ENCODE measurements at regions not wholly inside any gene's neighbourhood (a gene's known extent, or its start where the extent isn't known, plus 50 kb on each side); places are given as distances from the start of the nearest gene placed in this dataset.

DNA sequence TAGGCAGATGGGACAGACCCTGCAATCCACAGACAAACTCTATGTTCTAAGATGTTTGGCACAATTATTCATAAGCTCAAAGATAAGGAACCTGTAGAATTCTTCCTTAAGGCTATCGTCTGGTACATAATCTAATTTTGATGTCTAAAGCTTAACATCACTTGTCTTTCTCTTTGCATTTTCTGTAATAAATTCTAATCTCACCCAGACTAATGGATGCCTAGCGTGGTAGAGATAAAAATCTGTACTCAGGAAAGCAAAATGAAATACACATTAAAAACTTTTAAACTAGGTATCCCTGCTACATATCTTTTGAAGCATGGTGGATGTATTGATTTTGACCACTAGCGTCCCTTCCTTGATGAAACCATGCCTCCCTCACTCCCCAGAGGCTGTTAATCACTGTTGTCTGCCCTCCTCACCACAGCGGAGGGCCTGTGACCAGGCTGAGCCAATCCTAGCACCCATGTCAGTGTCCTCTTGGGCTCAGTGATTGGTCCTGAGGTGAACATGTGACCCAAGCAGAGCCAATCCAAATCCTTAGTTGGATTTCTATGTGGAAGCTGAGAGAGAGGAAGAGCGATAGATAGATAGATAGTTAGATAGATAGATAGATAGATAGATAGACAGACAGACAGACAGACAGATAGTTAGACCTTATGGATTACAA lies 82.2 kb upstream of the GRK3 start:
- Histone ChIP-seq H3K9me3 (ENCODE audit: control insufficient read depth, insufficient read depth, low read length) (no peaks in the 10 kb centered on the region; the same call in 1 of the 2 replicates), H3K4me3 (ENCODE audit: low read depth, low read length) (no peak overlapping the region), H3K27me3 (ENCODE audit: control insufficient read depth, insufficient read depth, low read length) (no peaks in the 10 kb centered on the region), H3K27ac (ENCODE audit: low read depth, low read length) (no peak overlapping the region)
- TF ChIP-seq, protein P1, sequence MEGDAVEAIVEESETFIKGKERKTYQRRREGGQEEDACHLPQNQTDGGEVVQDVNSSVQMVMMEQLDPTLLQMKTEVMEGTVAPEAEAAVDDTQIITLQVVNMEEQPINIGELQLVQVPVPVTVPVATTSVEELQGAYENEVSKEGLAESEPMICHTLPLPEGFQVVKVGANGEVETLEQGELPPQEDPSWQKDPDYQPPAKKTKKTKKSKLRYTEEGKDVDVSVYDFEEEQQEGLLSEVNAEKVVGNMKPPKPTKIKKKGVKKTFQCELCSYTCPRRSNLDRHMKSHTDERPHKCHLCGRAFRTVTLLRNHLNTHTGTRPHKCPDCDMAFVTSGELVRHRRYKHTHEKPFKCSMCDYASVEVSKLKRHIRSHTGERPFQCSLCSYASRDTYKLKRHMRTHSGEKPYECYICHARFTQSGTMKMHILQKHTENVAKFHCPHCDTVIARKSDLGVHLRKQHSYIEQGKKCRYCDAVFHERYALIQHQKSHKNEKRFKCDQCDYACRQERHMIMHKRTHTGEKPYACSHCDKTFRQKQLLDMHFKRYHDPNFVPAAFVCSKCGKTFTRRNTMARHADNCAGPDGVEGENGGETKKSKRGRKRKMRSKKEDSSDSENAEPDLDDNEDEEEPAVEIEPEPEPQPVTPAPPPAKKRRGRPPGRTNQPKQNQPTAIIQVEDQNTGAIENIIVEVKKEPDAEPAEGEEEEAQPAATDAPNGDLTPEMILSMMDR (IDR thresholded peaks at IDR 0.05; ENCODE audit: low read depth, low read length) = no peak
- ChIA-PET CTCF (interaction anchor here (1.4 kb wide), 1 partner anchor 291 kb away, joined by 4 read pairs; no protein-coding TSS in a partner anchor), POLR2A (no interaction called here)
- DNase-seq (ENCODE audit: low read depth, low spot score) = no peak

DNA sequence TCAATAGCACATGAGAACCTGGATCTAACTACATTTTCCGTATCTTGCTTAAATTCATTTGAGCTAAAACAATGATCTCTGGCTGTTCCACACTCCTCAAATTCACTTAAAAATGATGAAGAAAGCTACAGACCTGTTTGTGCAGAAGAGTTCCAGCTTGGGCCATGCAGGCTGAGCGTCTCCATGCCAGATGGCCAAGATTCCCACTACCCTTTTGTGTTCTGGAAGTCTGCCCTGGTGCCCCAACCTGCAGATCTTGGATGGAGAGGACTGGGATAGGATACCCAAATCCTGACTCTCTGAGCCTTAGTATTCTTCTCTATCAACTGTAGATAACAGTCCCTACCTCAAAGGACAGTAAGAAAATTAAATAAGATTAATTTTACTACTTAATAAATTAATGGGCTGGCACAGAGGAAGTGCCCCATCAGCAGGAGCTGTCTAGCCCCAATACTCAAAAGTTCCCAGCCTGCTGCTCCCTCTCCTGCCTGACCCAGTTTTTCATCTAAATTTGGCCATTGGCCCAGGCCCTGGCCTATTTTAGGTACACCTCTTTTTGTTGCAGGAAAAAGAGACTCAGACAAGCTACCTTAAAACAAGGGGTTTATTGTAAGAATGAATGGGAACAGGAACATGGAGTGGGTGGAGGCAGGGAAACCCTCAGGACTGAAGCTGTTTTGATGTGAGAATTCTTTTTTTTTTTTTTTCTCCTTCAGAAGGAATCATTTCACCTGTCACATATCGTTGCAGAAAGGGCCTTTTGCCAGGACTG lies 81.4 kb upstream of the GRK3 start:
- no peak overlapping the region for H3K4me3 ChIP-seq (ENCODE audit: low read depth, low read length)
- TF ChIP-seq, protein P1 (IDR thresholded peaks at IDR 0.05; ENCODE audit: low read depth, low read length) = no peak
- H3K9me3 ChIP-seq (ENCODE audit: control insufficient read depth, insufficient read depth, low read length) = no peaks in the 10 kb centered on the region
- H3K27me3 ChIP-seq (ENCODE audit: control insufficient read depth, insufficient read depth, low read length) = no peaks in the 10 kb centered on the region
- no peak for DNase-seq (ENCODE audit: low read depth, low spot score)
- CTCF ChIA-PET = interaction anchor here (1.4 kb wide), 1 partner anchor 290 kb away, joined by 4 read pairs; no protein-coding TSS in a partner anchor
- H3K27ac ChIP-seq (ENCODE audit: low read depth, low read length) = no peak overlapping the region
- POLR2A ChIA-PET = no interaction called here

DNA sequence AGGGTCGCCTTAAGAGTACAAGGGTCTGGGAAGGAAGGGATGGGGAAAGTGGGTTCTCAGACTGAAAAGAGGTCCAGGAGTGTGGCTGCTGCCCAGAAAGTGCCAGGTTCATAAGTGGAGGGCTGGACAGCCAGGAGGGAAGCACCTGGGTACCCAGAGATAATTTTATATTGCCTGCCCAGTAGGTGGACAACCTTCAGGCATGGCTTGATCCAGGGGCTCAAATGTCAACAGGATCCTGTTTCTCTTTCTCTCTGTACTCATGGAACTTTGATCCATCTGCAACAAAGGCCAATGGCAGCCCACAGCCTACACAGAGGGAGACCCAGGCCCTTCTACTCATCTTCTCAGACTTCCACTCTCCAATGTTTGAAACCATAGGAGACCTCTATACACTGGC lies 80.5 kb upstream of the GRK3 start:
- Histone ChIP-seq H3K4me3 (ENCODE audit: low read depth, low read length) (no peak overlapping the region), H3K27me3 (ENCODE audit: control insufficient read depth, insufficient read depth, low read length) (no peaks in the 10 kb centered on the region), H3K27ac (ENCODE audit: low read depth, low read length) (no peak overlapping the region), H3K9me3 (ENCODE audit: control insufficient read depth, insufficient read depth, low read length) (no peaks in the 10 kb centered on the region)
- no peak for DNase-seq (ENCODE audit: low read depth, low spot score)
- TF ChIP-seq, protein P1 (IDR thresholded peaks at IDR 0.05; ENCODE audit: low read depth, low read length) = no peak
- ChIA-PET POLR2A (no interaction called here), CTCF (no interaction called here)

DNA sequence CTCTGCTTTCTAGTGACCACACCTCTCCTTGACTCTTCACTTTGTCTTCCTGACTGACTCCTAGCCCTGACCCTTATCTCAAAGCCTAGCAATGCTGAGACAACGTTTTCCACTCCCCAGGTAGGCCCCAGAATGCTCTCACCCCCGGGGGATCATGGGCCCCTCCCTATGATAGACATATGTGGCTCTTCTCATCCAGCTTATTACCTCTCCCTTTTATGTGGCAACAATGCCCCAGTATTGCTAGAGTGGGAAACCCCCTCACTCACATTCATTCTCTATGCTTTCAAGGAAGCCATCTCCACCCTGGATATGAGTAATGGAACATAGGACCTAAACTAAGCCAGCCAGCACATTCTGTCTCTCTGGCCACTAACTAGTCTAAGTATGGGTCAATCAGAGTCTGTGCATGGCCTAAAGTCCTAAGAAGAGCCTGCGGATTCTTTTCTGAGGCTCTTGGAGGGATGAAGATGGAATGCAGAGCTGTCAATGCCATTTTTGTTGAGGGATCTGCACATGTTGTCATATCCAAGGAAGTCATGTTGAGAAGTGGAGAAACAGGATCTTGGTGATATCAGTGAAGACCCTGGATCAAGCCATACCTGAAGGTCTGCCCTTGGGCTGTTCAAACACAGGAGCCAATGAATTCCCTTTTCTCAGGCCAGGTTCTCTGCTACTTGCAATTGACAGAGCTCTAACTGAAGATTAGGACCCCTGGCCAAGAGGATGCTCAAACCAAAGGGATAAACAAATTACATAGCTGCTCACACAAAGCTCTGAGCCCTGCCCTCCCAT lies 79.8 kb upstream of the GRK3 start:
- Histone ChIP-seq H3K27ac (ENCODE audit: low read depth, low read length) (no peak overlapping the region), H3K9me3 (ENCODE audit: control insufficient read depth, insufficient read depth, low read length) (no peaks in the 10 kb centered on the region), H3K4me3 (ENCODE audit: low read depth, low read length) (no peak overlapping the region), H3K27me3 (ENCODE audit: control insufficient read depth, insufficient read depth, low read length) (no peaks in the 10 kb centered on the region)
- ChIA-PET CTCF (no interaction called here), POLR2A (no interaction called here)
- no peak for DNase-seq (ENCODE audit: low read depth, low spot score)
- TF ChIP-seq, protein P1 (IDR thresholded peaks at IDR 0.05; ENCODE audit: low read depth, low read length) = no peak
